Neuronal stem cell (in vitro differentiated cells): ENCODE measurements at regions not wholly inside any gene's neighbourhood (a gene's known extent, or its start where the extent isn't known, plus 50 kb on each side); places are given as distances from the start of the nearest gene placed in this dataset.

Source experiments
- DNase-seq: peaks from one replicate; pipeline ENCODE4 v3.0.0-alpha.2; 2013; ENCODE audit warnings: low spot score
- H2AFZ ChIP-seq: one replicate; pipeline ENCODE4 v1.6.1; 2013; ENCODE audit warnings: mild to moderate bottlenecking, low read length, inconsistent platforms
- H2AK5ac ChIP-seq: 2 replicates; pipeline ENCODE4 v1.6.1; 2013; ENCODE audit warnings: low read depth, mild to moderate bottlenecking, inconsistent platforms, low read length, moderate library complexity, mixed read lengths
- H2BK120ac ChIP-seq: 2 replicates; pipeline ENCODE4 v1.6.1; 2013; ENCODE audit warnings: low read depth, mild to moderate bottlenecking, inconsistent platforms, low read length, moderate library complexity, mixed read lengths
- H2BK12ac ChIP-seq: one replicate; pipeline ENCODE4 v1.6.1; 2013; ENCODE audit warnings: low read length, inconsistent platforms
- H2BK15ac ChIP-seq: 2 replicates; pipeline ENCODE4 v1.6.1; 2013; ENCODE audit warnings: mild to moderate bottlenecking, low read length, inconsistent platforms, mixed read lengths
- H2BK5ac ChIP-seq: one replicate; pipeline ENCODE4 v1.6.1; 2013; ENCODE audit warnings: inconsistent platforms, mild to moderate bottlenecking, low read length, moderate library complexity
- H3K14ac ChIP-seq: one replicate; pipeline ENCODE4 v1.6.1; 2013; ENCODE audit warnings: low read length, inconsistent platforms
- H3K18ac ChIP-seq: 2 replicates; pipeline ENCODE4 v1.6.1; 2013; ENCODE audit warnings: low read length, inconsistent platforms
- H3K23ac ChIP-seq: 2 replicates; pipeline ENCODE4 v1.6.1; 2013; ENCODE audit warnings: low read depth, mild to moderate bottlenecking, mixed read lengths, low read length, inconsistent platforms; ENCODE audit not compliant: poor library complexity
- H3K27ac ChIP-seq: replicated peaks from 3 replicates; pipeline ENCODE4 v1.5.1; 2013; ENCODE audit warnings: low read length, inconsistent platforms
- H3K27me3 ChIP-seq, 3 experiments: 2 replicates each; pipeline ENCODE4 v1.6.1; 2013; ENCODE audit warnings: low read length in 3 of 3, mild to moderate bottlenecking in 2 of 3, inconsistent platforms in 1 of 3, low read depth in 1 of 3, mixed read lengths in 1 of 3, moderate library complexity in 1 of 3; ENCODE audit not compliant: control insufficient read depth in 3 of 3, insufficient read depth in 3 of 3
- H3K36me3 ChIP-seq, 2 donors: replicated peaks in 1 of 2; 2 replicates each; pipeline ENCODE4 v1.6.1; 2013; ENCODE audit warnings: low read length in 2 of 2; ENCODE audit not compliant: control insufficient read depth in 2 of 2, insufficient read depth in 2 of 2
- H3K4ac ChIP-seq: 2 replicates; pipeline ENCODE4 v1.6.1; 2013; ENCODE audit warnings: inconsistent platforms, mild to moderate bottlenecking, low read length, moderate library complexity
- H3K4me1 ChIP-seq, 2 donors: 1 replicate in 1 of 2; 2 replicates in 1 of 2; pipeline ENCODE4 v1.6.1; 2013; ENCODE audit warnings: low read length in 2 of 2, low read depth in 1 of 2; ENCODE audit not compliant: control insufficient read depth in 2 of 2, insufficient read depth in 1 of 2
- H3K4me2 ChIP-seq: one replicate; pipeline ENCODE4 v1.6.1; 2013; ENCODE audit warnings: mild to moderate bottlenecking, low read length, inconsistent platforms; ENCODE audit not compliant: insufficient read depth, poor library complexity, severe bottlenecking
- H3K4me3 ChIP-seq, 2 donors: 2 replicates each; pipeline ENCODE4 v1.5.1; 2013; ENCODE audit warnings: low read length in 2 of 2, mild to moderate bottlenecking in 2 of 2, inconsistent platforms in 1 of 2, moderate library complexity in 1 of 2
- H3K79me1 ChIP-seq: one replicate; pipeline ENCODE4 v1.6.1; 2013; ENCODE audit warnings: low read depth, mild to moderate bottlenecking, inconsistent platforms, low read length, moderate library complexity
- H3K9ac ChIP-seq: one replicate; pipeline ENCODE4 v1.6.1; 2013; ENCODE audit warnings: mild to moderate bottlenecking, low read depth, low read length, inconsistent platforms; ENCODE audit not compliant: poor library complexity
- H3K9me3 ChIP-seq, 2 donors: replicated peaks in 1 of 2; 2 replicates each; pipeline versions ENCODE3 to v1.6.1; 2013; ENCODE audit warnings: low read length in 2 of 2, mild to moderate bottlenecking in 2 of 2, inconsistent platforms in 1 of 2, low read depth in 1 of 2, mixed read lengths in 1 of 2, moderate library complexity in 1 of 2; ENCODE audit not compliant: control insufficient read depth in 2 of 2, insufficient read depth in 1 of 2
- H4K8ac ChIP-seq: one replicate; pipeline ENCODE4 v1.6.1; 2013; ENCODE audit warnings: low read depth, mild to moderate bottlenecking, inconsistent platforms, low read length, moderate library complexity
- H4K91ac ChIP-seq: one replicate; pipeline ENCODE4 v1.6.1; 2013; ENCODE audit warnings: low read length, low read depth, mild to moderate bottlenecking, inconsistent platforms; ENCODE audit not compliant: poor library complexity
- WGBS, 2 donors: extraction: QIAGEN DNeasy Blood & Tissue Kit; methylation state at CpG; one replicate each; pipeline ENCODE4 v1.1.7; 2013; ENCODE audit warnings: missing lambda C conversion rate in 2 of 2, mixed read lengths in 1 of 2; ENCODE audit not compliant: insufficient read length in 2 of 2, insufficient replicate concordance in 1 of 2; ENCODE audit errors: extremely low coverage in 2 of 2; 5-methylcytosine and 5-hydroxymethylcytosine counted together

DNA sequence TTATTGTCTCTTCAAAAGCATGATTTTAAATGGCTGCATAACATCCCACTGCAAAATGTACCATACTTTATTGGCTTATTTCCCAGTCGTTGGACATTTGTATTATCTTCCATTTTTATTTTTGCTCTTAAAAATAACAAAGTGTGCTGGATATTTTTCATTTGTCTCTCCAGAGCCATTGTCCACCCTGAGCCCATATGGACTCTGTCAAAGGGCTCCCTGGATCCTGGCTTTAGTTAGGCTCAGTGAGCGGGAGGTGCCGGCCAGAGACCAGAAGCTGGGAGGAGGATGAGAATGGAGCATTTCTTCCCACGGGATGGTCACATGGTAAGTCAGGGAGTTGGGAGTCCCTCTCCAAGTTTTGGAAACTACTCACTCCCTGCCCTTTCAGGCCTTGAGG, 296.9 kb downstream of the NUAK1 start:
- Histone ChIP-seq H3K4me3 (no peak overlapping the region), H3K36me3 (no peaks in the 10 kb centered on the region), H3K79me1 (no peaks in the 10 kb centered on the region), H3K4me2 (no peak overlapping the region), H2BK15ac (no peak overlapping the region), H3K9ac (no peak overlapping the region), H2BK5ac (no peak overlapping the region), H3K18ac (no peak overlapping the region), H3K9me3 (peaks cover 0 to 13% of the 10 kb centered on the region in 2 donors), H3K23ac (no peak overlapping the region), H2BK120ac (no peak overlapping the region), H3K27ac (no peak overlapping the region), H4K8ac (no peak overlapping the region), H2AFZ (no peak overlapping the region), H4K91ac (no peak overlapping the region), H3K4ac (no peak overlapping the region), H2AK5ac (no peak overlapping the region), H3K14ac (no peak overlapping the region), H3K4me1 (peaks cover 0 to 14% of the 10 kb centered on the region in 2 donors), H2BK12ac (no peak overlapping the region), H3K27me3 (no peaks in the 10 kb centered on the region)
- no CpG with 5 or more reads among the region's 4 CpGs for WGBS, 2 donors
- no peak for DNase-seq

DNA sequence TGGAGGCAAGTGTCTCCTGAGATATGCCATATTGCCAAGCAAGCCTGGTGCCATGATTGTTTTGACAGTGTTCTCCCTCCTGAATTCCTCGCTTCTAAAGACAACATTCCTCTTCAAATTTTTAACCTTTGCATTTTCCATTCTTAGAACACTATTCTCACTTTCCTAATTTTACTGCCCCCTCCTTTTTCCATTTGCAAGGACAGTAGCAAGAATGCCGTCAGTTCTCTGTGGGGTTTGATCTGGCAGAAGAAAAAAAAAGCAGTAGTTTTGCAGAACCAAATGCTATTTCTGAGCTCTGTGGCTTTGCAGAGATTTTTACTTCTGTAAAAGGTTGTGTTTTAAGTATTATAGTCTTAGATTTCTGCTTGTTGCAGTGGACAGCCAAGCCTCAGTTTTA, 295.2 kb downstream of the NUAK1 start:
- H3K23ac ChIP-seq, result no peak overlapping the region
- H3K9me3 ChIP-seq, result peaks cover 0 to 21% of the 10 kb centered on the region in 2 donors
- H3K27ac ChIP-seq, result no peak overlapping the region
- no peak overlapping the region for H3K4ac ChIP-seq
- H3K4me1 ChIP-seq, result peaks cover 0 to 14% of the 10 kb centered on the region in 2 donors
- no peak overlapping the region for H3K14ac ChIP-seq
- H3K4me3 ChIP-seq, result no peak overlapping the region
- no peak overlapping the region for H2AK5ac ChIP-seq
- DNase-seq, result no peak
- no peak overlapping the region for H3K9ac ChIP-seq
- no peak overlapping the region for H4K91ac ChIP-seq
- H4K8ac ChIP-seq, result no peak overlapping the region
- H2BK12ac ChIP-seq, result no peak overlapping the region
- no peaks in the 10 kb centered on the region for H3K36me3 ChIP-seq
- no peak overlapping the region for H2BK15ac ChIP-seq
- no peaks in the 10 kb centered on the region for H3K79me1 ChIP-seq
- no CpG with 5 or more reads among the region's 2 CpGs for WGBS, 2 donors
- H3K27me3 ChIP-seq, result no peaks in the 10 kb centered on the region
- no peak overlapping the region for H2BK5ac ChIP-seq
- no peak overlapping the region for H2AFZ ChIP-seq
- H3K4me2 ChIP-seq, result no peak overlapping the region
- no peak overlapping the region for H3K18ac ChIP-seq
- H2BK120ac ChIP-seq, result no peak overlapping the region

GRCh38 chr12:105843986-105844760, 294.6 kb downstream of the NUAK1 start:
- no peak overlapping the region for H4K91ac ChIP-seq
- no peak overlapping the region for H2BK12ac ChIP-seq
- no peak overlapping the region for H3K18ac ChIP-seq
- H3K36me3 ChIP-seq, result no peaks in the 10 kb centered on the region
- no peak overlapping the region for H2BK120ac ChIP-seq
- no peak for DNase-seq
- H4K8ac ChIP-seq, result no peak overlapping the region
- H2AK5ac ChIP-seq, result no peak overlapping the region
- H3K27ac ChIP-seq, result no peak overlapping the region
- peak overlapping the region; percentile 51 for H2AFZ ChIP-seq
- H3K9ac ChIP-seq, result no peak overlapping the region
- peak overlapping the region in 1 of 2 donors; percentile 49 for H3K4me3 ChIP-seq
- WGBS, 2 donors, result no CpG with 5 or more reads among the region's 11 CpGs
- H3K4ac ChIP-seq, result no peak overlapping the region
- H3K9me3 ChIP-seq, result peaks cover 0 to 21% of the 10 kb centered on the region in 2 donors
- peaks cover 0 to 14% of the 10 kb centered on the region in 2 donors for H3K4me1 ChIP-seq
- H2BK5ac ChIP-seq, result no peak overlapping the region
- no peaks in the 10 kb centered on the region for H3K79me1 ChIP-seq
- H3K14ac ChIP-seq, result no peak overlapping the region
- H3K4me2 ChIP-seq, result no peak overlapping the region
- H3K27me3 ChIP-seq, result no peaks in the 10 kb centered on the region
- no peak overlapping the region for H3K23ac ChIP-seq
- H2BK15ac ChIP-seq, result no peak overlapping the region

- Histone ChIP-seq H3K27me3 (no peaks in the 10 kb centered on the region), H3K4ac (no peak overlapping the region), H4K91ac (no peak overlapping the region), H3K14ac (no peak overlapping the region), H2BK15ac (no peak overlapping the region), H2AK5ac (no peak overlapping the region), H3K23ac (no peak overlapping the region), H3K9ac (no peak overlapping the region), H3K4me3 (no peak overlapping the region), H3K4me2 (no peak overlapping the region), H3K9me3 (peaks cover 0 to 21% of the 10 kb centered on the region in 2 donors), H2BK5ac (no peak overlapping the region), H3K79me1 (no peaks in the 10 kb centered on the region), H4K8ac (no peak overlapping the region), H3K4me1 (peaks cover 0 to 8% of the 10 kb centered on the region in 2 donors), H2AFZ (no peak overlapping the region), H2BK120ac (no peak overlapping the region), H2BK12ac (no peak overlapping the region), H3K27ac (no peak overlapping the region), H3K36me3 (no peaks in the 10 kb centered on the region), H3K18ac (no peak overlapping the region)
- DNase-seq, result no peak
Measured at GRCh38 chr12:105846331-105846730, 292.4 kb downstream of the NUAK1 start.
